Endodermal cell (in vitro differentiated cells): ENCODE measurements at regions not wholly inside any gene's neighbourhood (a gene's known extent, or its start where the extent isn't known, plus 50 kb on each side); places are given as distances from the start of the nearest gene placed in this dataset.

ENCODE experiments used
- DNase-seq: peaks from one replicate; pipeline ENCODE4 v3.0.0-alpha.2; 2017
- H3K27ac ChIP-seq: 2 replicates; pipeline ENCODE4 v1.5.1; 2013; ENCODE audit warnings: mild to moderate bottlenecking, low read depth, low read length, moderate library complexity
- H3K27me3 ChIP-seq: 2 replicates; pipeline ENCODE4 v1.6.1; 2013; ENCODE audit warnings: mild to moderate bottlenecking, low read length, moderate library complexity; ENCODE audit not compliant: insufficient read depth, control insufficient read depth, poor library complexity, severe bottlenecking
- H3K36me3 ChIP-seq: 2 replicates; pipeline ENCODE4 v1.7.0; 2013; ENCODE audit warnings: mild to moderate bottlenecking, low read length, moderate library complexity; ENCODE audit not compliant: control insufficient read depth, insufficient read depth
- H3K4me1 ChIP-seq: one replicate; pipeline ENCODE4 v1.7.0; 2013; ENCODE audit warnings: low read length; ENCODE audit not compliant: control insufficient read depth, insufficient read depth
- H3K4me3 ChIP-seq: 2 replicates; pipeline ENCODE4 v1.5.1; 2013; ENCODE audit warnings: mild to moderate bottlenecking, low read length, moderate library complexity
- H3K9ac ChIP-seq: 2 replicates; pipeline ENCODE4 v1.6.1; 2013; ENCODE audit warnings: mild to moderate bottlenecking, low read length, moderate library complexity; ENCODE audit not compliant: poor library complexity, severe bottlenecking; ENCODE audit errors: extremely low read depth
- H3K9me3 ChIP-seq: 2 replicates; pipeline ENCODE4 v1.6.1; 2013; ENCODE audit warnings: mild to moderate bottlenecking, low read length, moderate library complexity; ENCODE audit not compliant: control insufficient read depth
- H3K27ac Mint-ChIP-seq: 2 replicates; pipeline ENCODE4 v1.8.0; 2020; ENCODE audit warnings: mixed read lengths
- H3K27me3 Mint-ChIP-seq: 2 replicates; pipeline ENCODE4 v1.8.0; 2021; ENCODE audit warnings: mild to moderate bottlenecking, mixed read lengths; ENCODE audit not compliant: insufficient read depth
- H3K36me3 Mint-ChIP-seq: 2 replicates; pipeline ENCODE4 v1.8.0; 2020; ENCODE audit warnings: low read depth, mixed read lengths
- H3K4me1 Mint-ChIP-seq: 2 replicates; pipeline ENCODE4 v1.8.0; 2020; ENCODE audit warnings: mixed read lengths
- H3K4me3 Mint-ChIP-seq: 2 replicates; pipeline ENCODE4 v1.8.0; 2020; ENCODE audit warnings: mild to moderate bottlenecking, moderate library complexity, mixed read lengths
- H3K9me3 Mint-ChIP-seq: 2 replicates; pipeline ENCODE4 v1.8.0; 2020; ENCODE audit warnings: mild to moderate bottlenecking, mixed read lengths
- WGBS, 2 experiments: methylation state at CpG; one replicate each; pipeline versions ENCODE4 v1.1.5 to v1.1.7; 2013; ENCODE audit warnings: missing lambda C conversion rate in 2 of 2, mixed read lengths in 1 of 2; ENCODE audit not compliant: insufficient coverage in 1 of 2, insufficient read length in 1 of 2; 5-methylcytosine and 5-hydroxymethylcytosine counted together
- TF ChIP-seq, protein P1 (sequence below): fragments of 200-600 bp; sonication (generic); conservative IDR thresholded peaks from 2 replicates; pipeline ENCODE4 v1.5.0; 2021; ENCODE audit warnings: antibody characterized with exemption, mild to moderate bottlenecking

DNA sequence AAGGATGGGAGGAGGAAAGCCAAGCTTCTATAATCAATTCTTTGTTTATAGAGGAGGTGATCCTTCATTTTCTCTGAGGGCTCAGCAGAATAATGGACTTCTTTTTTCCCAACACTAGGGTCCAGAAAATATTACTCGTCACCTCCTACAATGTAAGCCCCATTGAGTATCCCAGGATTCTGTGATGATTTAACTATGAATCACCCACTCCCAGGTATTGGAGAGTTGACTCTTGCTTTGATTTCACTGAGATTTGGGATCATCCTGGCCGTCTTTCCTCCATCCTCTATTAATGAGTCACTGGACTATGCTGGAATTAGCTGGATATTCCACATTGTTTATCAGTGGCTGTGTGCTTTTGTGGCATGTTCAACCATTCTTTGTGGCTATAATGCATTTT, 452.0 kb downstream of the NPIPA7 start:
- H3K4me3 ChIP-seq: no peak overlapping the region
- Mint-ChIP-seq H3K4me3 (no peak overlapping the region), H3K4me1 (peaks cover 23% of the 10 kb centered on the region), H3K27me3 (peaks cover 8% of the 10 kb centered on the region), H3K36me3 (no peaks in the 10 kb centered on the region), H3K27ac (no peak overlapping the region), H3K9me3 (peaks cover 1% of the 10 kb centered on the region)
- peaks cover 3% of the 10 kb centered on the region for H3K4me1 ChIP-seq
- no peak overlapping the region for H3K9ac ChIP-seq
- 87 to 92% methylated on average over 2 of the region's 2 CpGs for WGBS, 2 experiments
- H3K9me3 ChIP-seq: peaks cover 7% of the 10 kb centered on the region
- no peak overlapping the region for H3K27ac ChIP-seq
- no peaks in the 10 kb centered on the region for H3K27me3 ChIP-seq
- TF ChIP-seq, protein P1, sequence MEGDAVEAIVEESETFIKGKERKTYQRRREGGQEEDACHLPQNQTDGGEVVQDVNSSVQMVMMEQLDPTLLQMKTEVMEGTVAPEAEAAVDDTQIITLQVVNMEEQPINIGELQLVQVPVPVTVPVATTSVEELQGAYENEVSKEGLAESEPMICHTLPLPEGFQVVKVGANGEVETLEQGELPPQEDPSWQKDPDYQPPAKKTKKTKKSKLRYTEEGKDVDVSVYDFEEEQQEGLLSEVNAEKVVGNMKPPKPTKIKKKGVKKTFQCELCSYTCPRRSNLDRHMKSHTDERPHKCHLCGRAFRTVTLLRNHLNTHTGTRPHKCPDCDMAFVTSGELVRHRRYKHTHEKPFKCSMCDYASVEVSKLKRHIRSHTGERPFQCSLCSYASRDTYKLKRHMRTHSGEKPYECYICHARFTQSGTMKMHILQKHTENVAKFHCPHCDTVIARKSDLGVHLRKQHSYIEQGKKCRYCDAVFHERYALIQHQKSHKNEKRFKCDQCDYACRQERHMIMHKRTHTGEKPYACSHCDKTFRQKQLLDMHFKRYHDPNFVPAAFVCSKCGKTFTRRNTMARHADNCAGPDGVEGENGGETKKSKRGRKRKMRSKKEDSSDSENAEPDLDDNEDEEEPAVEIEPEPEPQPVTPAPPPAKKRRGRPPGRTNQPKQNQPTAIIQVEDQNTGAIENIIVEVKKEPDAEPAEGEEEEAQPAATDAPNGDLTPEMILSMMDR: no peak
- H3K36me3 ChIP-seq: no peaks in the 10 kb centered on the region
- no peak for DNase-seq

DNA sequence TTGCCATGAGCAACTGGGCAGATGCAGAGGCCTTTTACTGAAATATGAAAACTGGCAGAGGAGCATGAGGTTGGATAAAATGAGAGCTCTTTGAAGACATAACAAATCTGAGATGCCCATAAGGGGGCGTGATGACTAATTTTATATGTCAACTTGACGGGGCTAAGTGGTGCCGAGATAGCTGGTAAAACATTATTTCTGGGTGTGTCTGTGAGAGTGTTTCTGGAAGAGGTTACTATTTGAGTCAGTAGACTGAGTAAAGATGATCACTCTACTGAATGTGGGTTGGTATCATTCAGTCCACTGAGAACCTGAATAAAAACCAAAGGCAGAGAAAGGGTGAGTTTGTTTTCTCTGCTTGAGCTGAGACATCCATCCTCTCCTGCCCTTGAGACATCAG, 454.2 kb downstream of the NPIPA7 start:
- Histone ChIP-seq H3K27me3 (no peaks in the 10 kb centered on the region), H3K9ac (no peak overlapping the region), H3K4me3 (no peak overlapping the region), H3K36me3 (no peaks in the 10 kb centered on the region), H3K27ac (no peak overlapping the region), H3K4me1 (peaks cover 3% of the 10 kb centered on the region), H3K9me3 (peaks cover 6% of the 10 kb centered on the region)
- TF ChIP-seq, protein P1: no peak
- Mint-ChIP-seq H3K9me3 (peaks cover 1% of the 10 kb centered on the region), H3K27me3 (peaks cover 16% of the 10 kb centered on the region), H3K4me1 (peaks cover 23% of the 10 kb centered on the region), H3K4me3 (no peak overlapping the region), H3K27ac (no peak overlapping the region), H3K36me3 (no peaks in the 10 kb centered on the region)
- no peak for DNase-seq
- WGBS, 2 experiments: 95 to 97% methylated on average over 3 of the region's 3 CpGs

DNA sequence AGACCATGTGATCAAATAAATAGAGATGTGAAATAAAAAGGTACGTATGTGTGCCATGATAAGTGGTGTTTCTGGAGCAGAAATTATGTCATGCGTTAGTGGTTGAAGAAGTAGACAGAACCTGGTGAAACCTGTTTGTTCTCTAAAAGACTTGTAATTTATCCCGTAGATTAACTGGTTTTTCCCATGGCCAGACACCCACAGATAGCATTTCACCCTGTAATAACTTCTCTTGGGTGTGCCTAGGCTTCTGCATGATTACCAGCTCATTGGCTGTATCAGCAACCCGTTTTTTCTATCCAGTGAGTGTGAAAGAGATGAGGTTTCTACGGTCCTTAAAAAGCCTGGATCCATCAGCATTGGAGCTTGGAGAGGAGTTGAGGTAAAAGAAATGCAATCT, 471.3 kb downstream of the NPIPA7 start:
- H3K4me1 ChIP-seq: no peaks in the 10 kb centered on the region
- H3K9me3 ChIP-seq: no peaks in the 10 kb centered on the region
- Mint-ChIP-seq H3K9me3 (peaks cover 11% of the 10 kb centered on the region), H3K27ac (no peak overlapping the region), H3K27me3 (peaks cover 34% of the 10 kb centered on the region), H3K36me3 (no peaks in the 10 kb centered on the region), H3K4me1 (peaks cover 5% of the 10 kb centered on the region), H3K4me3 (no peak overlapping the region)
- H3K4me3 ChIP-seq: no peak overlapping the region
- no peaks in the 10 kb centered on the region for H3K36me3 ChIP-seq
- no peak for DNase-seq
- H3K27ac ChIP-seq: no peak overlapping the region
- no peaks in the 10 kb centered on the region for H3K27me3 ChIP-seq
- WGBS, 2 experiments: 76 to 95% methylated on average over 2 to 5 of the region's 5 CpGs
- H3K9ac ChIP-seq: no peak overlapping the region
- TF ChIP-seq, protein P1: no peak
